ENCODE measurements at regions not wholly inside any gene's neighbourhood (a gene's known extent, or its start where the extent isn't known, plus 50 kb on each side); places are given as distances from the start of the nearest gene placed in this dataset.

DNA sequence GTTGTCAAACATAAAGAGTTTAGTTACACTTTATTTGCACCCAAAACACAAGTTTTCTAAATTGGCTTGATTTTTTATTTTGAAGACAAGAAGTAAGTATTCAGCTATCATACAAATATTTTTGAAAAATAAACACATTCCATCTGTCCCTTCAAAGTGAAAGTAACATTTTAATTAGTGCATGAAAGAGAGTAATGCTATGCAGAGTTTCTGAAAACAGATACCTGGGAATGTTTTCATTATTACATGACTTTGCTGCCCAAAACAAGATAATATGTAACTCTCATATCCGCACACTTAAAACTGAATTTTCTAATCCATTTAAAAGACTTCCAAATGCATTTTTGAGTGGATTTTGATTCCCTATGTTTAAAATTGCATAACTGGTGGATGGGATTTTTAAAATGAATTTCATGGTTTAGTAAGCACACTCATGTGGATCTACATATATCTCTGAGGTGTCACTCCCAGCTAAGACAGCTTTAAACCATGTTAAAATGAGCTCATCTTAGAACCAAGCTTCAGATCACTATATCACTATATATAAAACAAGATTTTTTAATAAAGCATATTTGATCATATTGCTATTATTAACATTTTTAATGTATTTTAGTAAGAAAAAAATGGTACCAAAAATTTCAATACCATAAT is 127.5 kb downstream of the ATPSCKMT start:
- 68% methylated on average over 1 of the region's 1 CpG for WGBS (ENCODE audit: insufficient coverage, low coverage, low lambda C conversion rate, missing lambda C conversion rate)
- ATAC-seq = no peak

DNA sequence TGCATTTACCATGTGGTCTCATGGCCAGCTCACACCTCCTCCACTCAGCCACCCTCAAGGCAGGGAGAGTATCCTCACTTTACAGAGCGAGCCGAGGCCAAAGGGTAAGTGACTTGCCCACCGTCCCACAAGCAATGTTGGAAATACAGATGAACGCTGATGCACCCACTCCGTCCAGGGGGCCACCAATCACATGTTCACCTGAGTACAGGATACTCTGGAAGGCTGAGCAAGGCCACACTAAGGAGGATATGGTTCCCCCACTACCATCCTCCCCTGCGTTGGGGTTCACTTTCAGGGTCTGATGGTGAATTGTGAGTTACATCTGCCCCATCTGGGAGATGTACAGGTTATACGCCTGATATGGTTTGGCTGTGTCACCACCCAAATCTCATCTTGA is 128.8 kb downstream of the ATPSCKMT start:
- intact Hi-C loops (cut with DNase I) = no loop called here
- DNase-seq (no peak), ATAC-seq (no peak)
- H3K4me1 ChIP-seq = no peaks in the 10 kb centered on the region
- H3K27ac ChIP-seq = no peak overlapping the region
- 92% methylated on average over 2 of the region's 7 CpGs for WGBS (ENCODE audit: insufficient coverage, low coverage, low lambda C conversion rate, missing lambda C conversion rate)
- no peaks in the 10 kb centered on the region for H3K36me3 ChIP-seq
- H3K4me3 ChIP-seq = no peak overlapping the region
- H3K27me3 ChIP-seq = no peaks in the 10 kb centered on the region
- TF ChIP-seq, protein P1, sequence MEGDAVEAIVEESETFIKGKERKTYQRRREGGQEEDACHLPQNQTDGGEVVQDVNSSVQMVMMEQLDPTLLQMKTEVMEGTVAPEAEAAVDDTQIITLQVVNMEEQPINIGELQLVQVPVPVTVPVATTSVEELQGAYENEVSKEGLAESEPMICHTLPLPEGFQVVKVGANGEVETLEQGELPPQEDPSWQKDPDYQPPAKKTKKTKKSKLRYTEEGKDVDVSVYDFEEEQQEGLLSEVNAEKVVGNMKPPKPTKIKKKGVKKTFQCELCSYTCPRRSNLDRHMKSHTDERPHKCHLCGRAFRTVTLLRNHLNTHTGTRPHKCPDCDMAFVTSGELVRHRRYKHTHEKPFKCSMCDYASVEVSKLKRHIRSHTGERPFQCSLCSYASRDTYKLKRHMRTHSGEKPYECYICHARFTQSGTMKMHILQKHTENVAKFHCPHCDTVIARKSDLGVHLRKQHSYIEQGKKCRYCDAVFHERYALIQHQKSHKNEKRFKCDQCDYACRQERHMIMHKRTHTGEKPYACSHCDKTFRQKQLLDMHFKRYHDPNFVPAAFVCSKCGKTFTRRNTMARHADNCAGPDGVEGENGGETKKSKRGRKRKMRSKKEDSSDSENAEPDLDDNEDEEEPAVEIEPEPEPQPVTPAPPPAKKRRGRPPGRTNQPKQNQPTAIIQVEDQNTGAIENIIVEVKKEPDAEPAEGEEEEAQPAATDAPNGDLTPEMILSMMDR (IDR thresholded peaks at IDR 0.05) = no peak
- no peak for TF ChIP-seq POLR2A (IDR thresholded peaks at IDR 0.05)
- no peaks in the 10 kb centered on the region for H3K9me3 ChIP-seq

More for the DNA sequence above, 127.5 kb downstream of the ATPSCKMT start:
- DNase-seq = no peak
- no peak overlapping the region for H3K4me3 ChIP-seq
- H3K9me3 ChIP-seq = no peaks in the 10 kb centered on the region
- H3K4me1 ChIP-seq = no peaks in the 10 kb centered on the region
- H3K27ac ChIP-seq = no peak overlapping the region
- TF ChIP-seq, protein P1 (IDR thresholded peaks at IDR 0.05) = no peak
- no peak for TF ChIP-seq POLR2A (IDR thresholded peaks at IDR 0.05)
- H3K36me3 ChIP-seq = no peaks in the 10 kb centered on the region
- intact Hi-C loops (cut with DNase I) = no loop called here
- H3K27me3 ChIP-seq = no peaks in the 10 kb centered on the region

DNA sequence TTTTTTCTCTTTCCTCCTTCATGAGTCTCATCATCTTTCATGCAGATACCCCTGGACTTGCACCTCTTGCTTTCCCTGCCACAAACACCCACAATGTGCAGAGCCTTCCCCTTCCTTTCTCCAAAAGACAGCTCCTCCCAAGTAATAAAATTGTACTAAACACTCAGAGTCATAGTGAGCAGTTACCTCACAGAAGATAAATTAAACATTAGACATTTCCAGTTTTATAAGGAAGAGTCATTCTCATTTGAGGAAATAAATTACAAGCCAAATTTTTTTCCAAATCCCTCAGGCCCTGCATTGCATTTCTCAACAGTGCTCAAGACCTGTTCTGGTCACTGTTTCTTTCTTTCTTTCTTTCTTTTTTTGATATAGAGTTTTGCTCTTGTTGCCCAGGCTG is 131.5 kb downstream of the ATPSCKMT start:
- Histone ChIP-seq H3K4me3 (no peak overlapping the region), H3K36me3 (no peaks in the 10 kb centered on the region), H3K27ac (no peak overlapping the region), H3K27me3 (no peaks in the 10 kb centered on the region), H3K9me3 (no peaks in the 10 kb centered on the region), H3K4me1 (no peaks in the 10 kb centered on the region)
- no peak for TF ChIP-seq POLR2A (IDR thresholded peaks at IDR 0.05)
- TF ChIP-seq, protein P1 (IDR thresholded peaks at IDR 0.05) = no peak
- ATAC-seq (no peak), DNase-seq (no peak)
- intact Hi-C loops (cut with DNase I) = no loop called here

GRCh38 chr5:10116594-10116993 is 133.1 kb downstream of the ATPSCKMT start:
- no peak for ATAC-seq
- intact Hi-C loops (cut with DNase I) = no loop called here
- Histone ChIP-seq H3K27ac (no peak overlapping the region), H3K9me3 (no peaks in the 10 kb centered on the region), H3K36me3 (no peaks in the 10 kb centered on the region), H3K4me3 (no peak overlapping the region), H3K4me1 (no peaks in the 10 kb centered on the region), H3K27me3 (no peaks in the 10 kb centered on the region)
- TF ChIP-seq, protein P1 (IDR thresholded peaks at IDR 0.05) = no peak
- no peak for TF ChIP-seq POLR2A (IDR thresholded peaks at IDR 0.05)
- DNase-seq = no peak

DNA sequence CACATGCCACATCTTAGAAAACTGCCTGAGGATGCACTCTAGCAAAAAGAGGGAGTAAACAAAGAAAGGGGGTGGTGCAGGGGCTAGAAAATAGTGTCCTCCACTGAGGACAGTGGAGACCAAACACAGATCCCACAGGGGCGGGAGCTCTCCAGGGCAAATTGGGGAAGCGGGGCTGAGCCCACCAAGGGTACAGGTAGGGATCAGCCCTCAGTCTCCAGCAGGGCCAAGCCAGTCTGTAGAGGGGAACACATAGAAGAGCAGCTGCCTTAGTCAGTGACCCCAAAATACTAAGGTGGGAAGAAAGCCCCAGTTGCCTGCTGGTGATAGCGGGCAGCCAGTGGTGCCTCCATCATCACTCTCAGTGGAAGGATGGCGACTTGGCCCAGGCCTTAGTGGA is 134.0 kb downstream of the ATPSCKMT start:
- Histone ChIP-seq H3K27me3 (no peaks in the 10 kb centered on the region), H3K9me3 (no peaks in the 10 kb centered on the region), H3K4me3 (no peak overlapping the region), H3K36me3 (no peaks in the 10 kb centered on the region), H3K27ac (no peak overlapping the region), H3K4me1 (no peaks in the 10 kb centered on the region)
- 56% methylated on average over 4 of the region's 4 CpGs for WGBS (ENCODE audit: insufficient coverage, low coverage, low lambda C conversion rate, missing lambda C conversion rate)
- TF ChIP-seq, protein P1 (IDR thresholded peaks at IDR 0.05) = no peak
- no peak for TF ChIP-seq POLR2A (IDR thresholded peaks at IDR 0.05)
- DNase-seq = no peak
- intact Hi-C loops (cut with DNase I) = no loop called here
- no peak for ATAC-seq

Measured in right lobe of liver (tissue), 6 donors.